ENCODE measurements at regions not wholly inside any gene's neighbourhood (a gene's known extent, or its start where the extent isn't known, plus 50 kb on each side); places are given as distances from the start of the nearest gene placed in this dataset.

DNA sequence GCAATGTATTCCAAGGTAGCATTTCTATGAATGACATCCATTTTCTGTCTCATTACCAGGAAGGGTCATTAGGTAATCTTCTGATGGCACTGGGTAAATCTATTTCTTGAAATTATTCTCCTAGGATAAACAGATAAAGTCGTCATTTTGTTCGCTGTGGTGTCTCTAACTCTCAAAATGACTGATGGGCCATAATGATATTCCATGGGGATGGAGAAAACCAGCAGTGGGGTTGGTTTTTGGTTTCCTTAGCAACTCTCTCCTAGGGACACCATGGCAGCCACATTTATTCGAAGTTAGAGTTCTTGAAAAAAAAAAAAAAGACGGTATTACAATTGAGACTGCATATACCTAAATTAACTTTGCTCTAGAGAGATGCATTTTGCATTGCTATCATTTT, 231.3 kb upstream of the SLCO3A1 start:
- TF ChIP-seq, protein P1, sequence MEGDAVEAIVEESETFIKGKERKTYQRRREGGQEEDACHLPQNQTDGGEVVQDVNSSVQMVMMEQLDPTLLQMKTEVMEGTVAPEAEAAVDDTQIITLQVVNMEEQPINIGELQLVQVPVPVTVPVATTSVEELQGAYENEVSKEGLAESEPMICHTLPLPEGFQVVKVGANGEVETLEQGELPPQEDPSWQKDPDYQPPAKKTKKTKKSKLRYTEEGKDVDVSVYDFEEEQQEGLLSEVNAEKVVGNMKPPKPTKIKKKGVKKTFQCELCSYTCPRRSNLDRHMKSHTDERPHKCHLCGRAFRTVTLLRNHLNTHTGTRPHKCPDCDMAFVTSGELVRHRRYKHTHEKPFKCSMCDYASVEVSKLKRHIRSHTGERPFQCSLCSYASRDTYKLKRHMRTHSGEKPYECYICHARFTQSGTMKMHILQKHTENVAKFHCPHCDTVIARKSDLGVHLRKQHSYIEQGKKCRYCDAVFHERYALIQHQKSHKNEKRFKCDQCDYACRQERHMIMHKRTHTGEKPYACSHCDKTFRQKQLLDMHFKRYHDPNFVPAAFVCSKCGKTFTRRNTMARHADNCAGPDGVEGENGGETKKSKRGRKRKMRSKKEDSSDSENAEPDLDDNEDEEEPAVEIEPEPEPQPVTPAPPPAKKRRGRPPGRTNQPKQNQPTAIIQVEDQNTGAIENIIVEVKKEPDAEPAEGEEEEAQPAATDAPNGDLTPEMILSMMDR (IDR thresholded peaks at IDR 0.05), result no peak
- ATAC-seq, result no peak

DNA sequence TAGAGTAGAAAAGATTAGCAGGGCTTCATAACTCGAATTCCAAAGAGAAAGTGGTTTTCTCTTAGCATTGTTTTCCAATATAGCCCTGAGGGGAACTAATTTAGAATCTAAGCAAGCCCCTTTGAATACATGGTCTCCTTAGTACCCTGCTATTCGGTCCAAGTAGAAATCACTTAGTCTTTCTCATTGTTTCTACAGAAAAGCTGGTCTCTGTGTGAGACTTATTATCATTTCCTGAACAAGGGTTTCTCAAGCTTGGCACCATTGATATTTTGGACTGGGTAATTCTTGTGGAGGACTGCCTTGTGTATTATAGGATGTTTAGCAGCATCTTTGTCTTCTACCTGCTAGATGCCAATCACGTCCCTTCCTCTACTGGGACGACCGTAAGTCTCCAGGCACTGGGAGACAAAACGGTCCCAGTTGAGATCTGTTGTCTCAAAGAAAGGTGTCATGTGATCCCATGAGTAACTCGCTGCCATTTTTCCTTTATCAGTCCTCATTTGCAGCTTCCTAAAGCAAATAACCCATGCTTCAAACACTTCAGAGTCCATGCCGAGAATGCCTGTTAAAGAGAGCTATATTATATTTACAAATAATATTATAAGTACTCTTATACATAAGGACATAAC, 230.7 kb upstream of the SLCO3A1 start:
- Histone ChIP-seq H3K27ac (no peak overlapping the region), H3K36me3 (no peaks in the 10 kb centered on the region), H3K9me3 (no peaks in the 10 kb centered on the region), H3K27me3 (no peaks in the 10 kb centered on the region), H3K4me1 (no peaks in the 10 kb centered on the region), H3K4me3 (no peak overlapping the region)
- ATAC-seq (no peak), DNase-seq (no peak)
- TF ChIP-seq, protein P1 (IDR thresholded peaks at IDR 0.05), result no peak
- intact Hi-C loops (cut with DNase I), result no loop called here

More for the DNA sequence above, 231.3 kb upstream of the SLCO3A1 start:
- Histone ChIP-seq H3K9me3 (no peaks in the 10 kb centered on the region), H3K4me1 (no peaks in the 10 kb centered on the region), H3K27ac (no peak overlapping the region), H3K4me3 (no peak overlapping the region), H3K36me3 (no peaks in the 10 kb centered on the region), H3K27me3 (no peaks in the 10 kb centered on the region)
- intact Hi-C loops (cut with DNase I), result no loop called here
- no peak for DNase-seq

DNA sequence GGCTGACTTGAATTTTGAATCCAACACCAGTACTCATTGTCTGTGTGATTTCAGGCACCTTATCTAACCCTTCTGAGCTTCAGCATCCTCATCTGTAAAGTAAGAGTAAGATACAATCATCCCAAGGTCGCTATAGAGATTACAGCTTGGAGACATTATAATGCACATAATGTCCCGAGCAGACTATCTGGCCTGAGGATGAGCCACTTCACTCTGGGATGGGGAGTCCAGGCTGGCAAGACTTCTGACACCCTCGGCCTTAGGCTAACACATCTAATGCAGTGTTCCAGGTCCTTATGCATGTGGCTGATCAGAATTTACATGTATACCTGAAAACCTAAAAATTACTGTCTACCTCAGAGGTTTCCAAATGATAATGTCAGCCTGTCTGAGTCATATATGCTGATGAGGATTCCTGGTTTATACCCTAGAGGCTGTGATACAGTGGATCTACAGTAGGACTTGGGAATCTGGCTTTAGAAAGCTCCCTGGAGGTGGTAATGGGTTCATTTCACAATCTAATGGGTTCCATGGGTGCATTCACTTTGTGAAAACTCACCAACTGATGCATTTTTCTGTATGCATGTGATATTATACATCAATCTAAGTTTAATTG, 229.0 kb upstream of the SLCO3A1 start:
- Histone ChIP-seq H3K4me3 (no peak overlapping the region), H3K9me3 (no peaks in the 10 kb centered on the region), H3K4me1 (no peaks in the 10 kb centered on the region), H3K27ac (no peak overlapping the region), H3K27me3 (no peaks in the 10 kb centered on the region), H3K36me3 (no peaks in the 10 kb centered on the region)
- intact Hi-C loops (cut with DNase I), result no loop called here
- DNase-seq (no peak), ATAC-seq (no peak)
- TF ChIP-seq, protein P1 (IDR thresholded peaks at IDR 0.05), result no peak

DNA sequence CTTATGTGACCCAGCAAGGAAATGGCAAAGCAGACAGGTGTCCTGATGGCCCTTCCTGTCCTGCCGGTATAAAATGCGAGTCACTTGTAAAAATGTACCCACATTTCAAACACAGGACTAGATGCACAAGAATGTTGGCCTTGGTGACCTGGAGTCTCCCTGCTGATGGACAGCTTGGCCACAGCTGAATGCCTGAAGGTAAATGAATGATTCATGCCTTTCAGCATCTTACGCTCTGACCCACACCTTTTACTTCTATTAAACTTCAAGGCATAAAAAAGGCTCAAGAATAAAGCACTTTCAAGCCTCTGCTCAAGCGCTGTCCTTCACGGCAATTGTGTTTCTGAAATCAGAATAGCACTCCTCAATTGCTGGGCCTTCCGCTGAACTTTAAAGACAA, 228.0 kb upstream of the SLCO3A1 start:
- DNase-seq (no peak), ATAC-seq (no peak)
- intact Hi-C loops (cut with DNase I), result no loop called here
- H3K27ac ChIP-seq, result no peak overlapping the region
- H3K4me1 ChIP-seq, result no peaks in the 10 kb centered on the region
- no peaks in the 10 kb centered on the region for H3K27me3 ChIP-seq
- H3K36me3 ChIP-seq, result no peaks in the 10 kb centered on the region
- no peaks in the 10 kb centered on the region for H3K9me3 ChIP-seq
- H3K4me3 ChIP-seq, result no peak overlapping the region
- TF ChIP-seq, protein P1 (IDR thresholded peaks at IDR 0.05), result no peak

DNA sequence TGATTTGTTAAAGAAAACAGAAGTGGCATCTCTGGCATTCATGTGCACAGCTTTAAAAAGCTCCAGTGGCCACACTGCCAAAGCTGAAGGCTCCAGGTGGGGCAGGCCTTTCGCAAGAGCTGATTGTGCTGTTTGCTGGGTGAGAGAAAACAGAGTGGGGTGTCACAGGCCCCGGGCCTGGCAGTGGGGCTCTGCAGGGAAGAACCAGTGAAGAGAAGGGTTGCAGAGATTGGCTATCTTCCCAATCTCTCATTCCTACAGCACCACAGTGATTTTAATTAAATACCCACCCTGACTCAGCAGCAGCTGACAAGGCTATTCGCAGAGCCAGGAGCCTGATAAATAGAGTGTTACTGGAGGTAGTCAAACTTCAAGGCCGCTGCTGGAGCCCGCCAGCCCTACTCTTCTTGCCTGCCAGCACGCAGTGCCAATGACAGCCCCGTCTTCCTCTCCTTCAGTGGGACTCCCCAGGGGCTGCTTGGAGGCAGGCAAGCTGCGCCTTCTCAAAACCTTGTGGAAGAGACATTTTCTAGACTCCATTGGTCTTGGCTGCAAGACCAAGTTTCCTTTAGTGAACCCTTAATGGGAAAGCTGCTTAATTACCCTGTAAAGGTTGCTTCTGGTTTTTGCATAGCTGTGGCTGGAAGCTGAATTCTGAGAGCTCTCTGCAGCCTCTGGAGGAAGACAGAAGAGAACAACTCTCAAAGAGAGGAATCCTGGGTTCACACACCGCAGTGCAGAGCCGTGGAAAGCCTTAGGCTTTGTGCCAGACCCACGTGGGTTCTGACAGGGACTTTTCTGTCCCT, 225.8 kb upstream of the SLCO3A1 start:
- H3K36me3 ChIP-seq, result no peaks in the 10 kb centered on the region
- intact Hi-C loops (cut with DNase I), result no loop called here
- H3K27me3 ChIP-seq, result no peaks in the 10 kb centered on the region
- TF ChIP-seq, protein P1 (IDR thresholded peaks at IDR 0.05), result no peak
- H3K4me1 ChIP-seq, result no peaks in the 10 kb centered on the region
- no peak overlapping the region for H3K27ac ChIP-seq
- no peak for DNase-seq
- ATAC-seq, result peak; percentile 53
- H3K4me3 ChIP-seq, result no peak overlapping the region
- no peaks in the 10 kb centered on the region for H3K9me3 ChIP-seq

Measured in upper lobe of right lung (tissue), 1 donor.